Caco-2 (cell line): ENCODE measurements at regions not wholly inside any gene's neighbourhood (a gene's known extent, or its start where the extent isn't known, plus 50 kb on each side); places are given as distances from the start of the nearest gene placed in this dataset.

ENCODE experiments used
- BruUV-seq: library from RNA; stranded (reverse); fragments of 400-500 nt; replicated peaks from 2 replicates; lab custom pipeline; 2021; lab: Mats Ljungman, UMichigan
- CTCF ChIA-PET: fragments of 300-600 bp; sonication (Branson Sonifier 250); formaldehyde crosslinking; loops from one replicate; lab custom pipeline; 2022; ENCODE audit warnings: antibody characterized with exemption; lab: Charles Lee
- POLR2A ChIA-PET: fragments of 300-600 bp; sonication (Branson Sonifier 250); formaldehyde crosslinking; loops from one replicate; lab custom pipeline; 2022; ENCODE audit warnings: antibody characterized with exemption; lab: Charles Lee
- DNase-seq, 2 experiments: peaks; one replicate each; pipeline versions ENCODE4 v3.0.0 to v3.0.0-alpha.2; 2020 to 2022
- H3K27me3 ChIP-seq: replicated peaks from 2 replicates; pipeline ENCODE4 v1.6.0; 2011; ENCODE audit warnings: low read length; ENCODE audit not compliant: control insufficient read depth, insufficient read depth
- H3K36me3 ChIP-seq: 2 replicates; pipeline ENCODE4 v1.5.1; 2011; ENCODE audit warnings: low read length; ENCODE audit not compliant: control insufficient read depth, insufficient read depth
- H3K4me1 ChIP-seq: fragments of 250-450 bp; sonication (Bioruptor Pico); 2 replicates; pipeline ENCODE4 v1.5.1; 2020; ENCODE audit warnings: mild to moderate bottlenecking
- H3K4me3 ChIP-seq: 2 replicates; pipeline ENCODE4 v1.5.1; 2011; ENCODE audit warnings: low read depth, mild to moderate bottlenecking, control low read depth, low read length
- H3K9me3 ChIP-seq: fragments of 250-450 bp; sonication (Bioruptor Pico); 2 replicates; pipeline ENCODE4 v1.5.1; 2020; ENCODE audit warnings: mild to moderate bottlenecking, moderate library complexity
- H3K27ac Mint-ChIP-seq: one replicate; pipeline ENCODE4 v1.8.0; 2022; ENCODE audit warnings: mixed read lengths; ENCODE audit not compliant: unreplicated experiment
- H3K27me3 Mint-ChIP-seq: one replicate; pipeline ENCODE4 v1.8.0; 2022; ENCODE audit warnings: mixed read lengths; ENCODE audit not compliant: insufficient read depth, unreplicated experiment
- H3K36me3 Mint-ChIP-seq: one replicate; pipeline ENCODE4 v1.8.0; 2022; ENCODE audit warnings: mild to moderate bottlenecking, mixed read lengths; ENCODE audit not compliant: insufficient read depth, unreplicated experiment
- H3K4me1 Mint-ChIP-seq: one replicate; pipeline ENCODE4 v1.8.0; 2022; ENCODE audit warnings: low read depth, mixed read lengths; ENCODE audit not compliant: unreplicated experiment
- H3K4me3 Mint-ChIP-seq: one replicate; pipeline ENCODE4 v1.8.0; 2022; ENCODE audit warnings: mild to moderate bottlenecking, moderate library complexity, mixed read lengths; ENCODE audit not compliant: unreplicated experiment
- H3K9me3 Mint-ChIP-seq: one replicate; pipeline ENCODE4 v1.8.0; 2022; ENCODE audit warnings: mixed read lengths; ENCODE audit not compliant: unreplicated experiment
- CTCF ChIP-seq, 2 experiments: fragments of 200-600 bp in 1 of 2; IDR thresholded peaks; 1 replicate in 1 of 2; 2 replicates in 1 of 2; pipeline versions ENCODE4 v1.5.1 to v1.8.0; 2011 to 2022; ENCODE audit warnings: antibody characterized with exemption in 1 of 2, control low read depth in 1 of 2, inconsistent platforms in 1 of 2, low read depth in 1 of 2, low read length in 1 of 2, mild to moderate bottlenecking in 1 of 2, moderate library complexity in 1 of 2; ENCODE audit not compliant: insufficient read depth in 1 of 2, severe bottlenecking in 1 of 2, unreplicated experiment in 1 of 2
- intact Hi-C: fragments of 100-400 bp; cut with micrococcal nuclease; formaldehyde crosslinking; loops from one replicate; pipeline ENCODE4 v1.10.0; 2022; ENCODE audit not compliant: unreplicated experiment

DNA sequence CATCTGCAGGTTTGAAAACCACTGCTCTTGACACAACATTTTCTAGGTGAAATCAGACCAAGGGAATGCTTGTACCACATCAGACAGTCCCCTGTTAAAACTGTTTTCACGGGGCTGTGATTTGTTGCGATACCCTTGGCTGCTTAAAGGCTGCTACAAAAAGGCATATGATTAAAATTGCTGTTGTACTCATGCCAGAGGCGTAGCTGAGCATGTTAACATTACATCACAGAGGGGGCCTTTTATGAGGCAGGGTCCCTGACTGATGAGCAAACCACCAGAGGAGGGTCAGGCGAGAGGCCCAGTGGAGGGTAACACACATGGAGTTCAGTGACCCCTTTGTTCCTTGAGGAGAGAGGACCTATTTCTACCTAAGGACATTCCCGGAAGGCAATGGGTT is 70.4 kb upstream of the CDYL start:
- no peak overlapping the region for H3K27ac Mint-ChIP-seq
- H3K4me3 ChIP-seq: no peak overlapping the region
- TF ChIP-seq CTCF (IDR thresholded peaks at IDR 0.05; ENCODE audit: insufficient read depth in 1 of 2, low read depth in 1 of 2, low read length in 1 of 2, severe bottlenecking in 1 of 2, unreplicated experiment in 1 of 2): no peak
- no peaks in the 10 kb centered on the region for H3K36me3 ChIP-seq
- H3K27me3 ChIP-seq: no peaks in the 10 kb centered on the region
- H3K36me3 Mint-ChIP-seq: peaks cover 5% of the 10 kb centered on the region
- no peaks in the 10 kb centered on the region for H3K9me3 ChIP-seq
- DNase-seq: no peak
- intact Hi-C loops: no loop called here
- H3K4me1 ChIP-seq: no peaks in the 10 kb centered on the region
- no peaks in the 10 kb centered on the region for H3K9me3 Mint-ChIP-seq
- CTCF ChIA-PET: no interaction called here
- no peaks in the 10 kb centered on the region for H3K4me1 Mint-ChIP-seq
- H3K27me3 Mint-ChIP-seq: no peaks in the 10 kb centered on the region
- no TSS peak for BruUV-seq
- no peak overlapping the region for H3K4me3 Mint-ChIP-seq
- POLR2A ChIA-PET: no interaction called here

DNA sequence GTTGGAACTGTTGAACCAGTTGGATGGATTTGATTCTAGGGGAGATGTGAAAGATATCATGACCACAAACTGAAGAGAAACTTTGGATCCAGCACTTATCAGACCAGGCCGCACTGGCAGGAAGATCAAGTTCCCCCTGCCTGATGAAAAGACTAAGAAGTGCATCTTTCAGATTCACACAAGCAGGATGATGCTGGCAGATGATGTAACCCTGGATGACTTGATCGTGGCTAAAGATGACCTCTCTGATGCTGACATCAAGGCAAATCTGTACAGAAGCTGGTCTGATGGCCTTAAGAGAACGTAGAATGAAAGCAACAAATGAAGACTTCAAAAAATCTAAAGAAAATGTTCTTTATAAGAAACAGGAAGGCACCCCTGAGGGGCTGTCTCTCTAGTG is 72.8 kb upstream of the CDYL start:
- Mint-ChIP-seq H3K27ac (no peak overlapping the region), H3K4me1 (no peaks in the 10 kb centered on the region)

GRCh38 chr6:4698901-4699659 is 77.1 kb upstream of the CDYL start:
- no peaks in the 10 kb centered on the region for H3K27me3 Mint-ChIP-seq
- H3K9me3 Mint-ChIP-seq: no peaks in the 10 kb centered on the region
- no peak overlapping the region for H3K27ac Mint-ChIP-seq
- Histone ChIP-seq H3K27me3 (no peaks in the 10 kb centered on the region), H3K36me3 (no peaks in the 10 kb centered on the region), H3K4me1 (no peaks in the 10 kb centered on the region), H3K4me3 (no peak overlapping the region), H3K9me3 (no peaks in the 10 kb centered on the region)
- no peak for TF ChIP-seq CTCF (IDR thresholded peaks at IDR 0.05; ENCODE audit: insufficient read depth in 1 of 2, low read depth in 1 of 2, low read length in 1 of 2, severe bottlenecking in 1 of 2, unreplicated experiment in 1 of 2)
- no TSS peak for BruUV-seq
- no peak overlapping the region for H3K4me3 Mint-ChIP-seq
- peaks cover 5% of the 10 kb centered on the region for H3K36me3 Mint-ChIP-seq
- CTCF ChIA-PET: no interaction called here
- intact Hi-C loops: no loop called here
- DNase-seq: no peak
- no peaks in the 10 kb centered on the region for H3K4me1 Mint-ChIP-seq
- POLR2A ChIA-PET: no interaction called here

More for the DNA sequence above, 72.8 kb upstream of the CDYL start:
- no peak overlapping the region for H3K4me3 ChIP-seq
- no peaks in the 10 kb centered on the region for H3K27me3 Mint-ChIP-seq
- POLR2A ChIA-PET: no interaction called here
- CTCF ChIA-PET: no interaction called here
- no peak overlapping the region for H3K4me3 Mint-ChIP-seq
- H3K9me3 ChIP-seq: no peaks in the 10 kb centered on the region
- no peaks in the 10 kb centered on the region for H3K9me3 Mint-ChIP-seq
- no peaks in the 10 kb centered on the region for H3K36me3 ChIP-seq
- H3K27me3 ChIP-seq: no peaks in the 10 kb centered on the region
- H3K4me1 ChIP-seq: no peaks in the 10 kb centered on the region
- BruUV-seq: no TSS peak
- DNase-seq: no peak
- intact Hi-C loops: no loop called here
- TF ChIP-seq CTCF (IDR thresholded peaks at IDR 0.05; ENCODE audit: insufficient read depth in 1 of 2, low read depth in 1 of 2, low read length in 1 of 2, severe bottlenecking in 1 of 2, unreplicated experiment in 1 of 2): no peak
- H3K36me3 Mint-ChIP-seq: peaks cover 5% of the 10 kb centered on the region
